Endothelial cell (in vitro differentiated cells): ENCODE measurements at regions not wholly inside any gene's neighbourhood (a gene's known extent, or its start where the extent isn't known, plus 50 kb on each side); places are given as distances from the start of the nearest gene placed in this dataset.

ENCODE experiments used
- DNase-seq: peaks from one replicate; pipeline ENCODE4 v3.0.0; 2021; ENCODE audit warnings: low spot score
- H3K27ac Mint-ChIP-seq: one replicate; pipeline ENCODE4 v1.8.0; 2021; ENCODE audit warnings: mixed read lengths, inconsistent platforms; ENCODE audit not compliant: unreplicated experiment
- H3K27me3 Mint-ChIP-seq: one replicate; pipeline ENCODE4 v1.8.0; 2021; ENCODE audit warnings: mild to moderate bottlenecking, moderate library complexity, mixed read lengths, inconsistent platforms; ENCODE audit not compliant: unreplicated experiment
- H3K36me3 Mint-ChIP-seq: one replicate; pipeline ENCODE4 v1.8.0; 2021; ENCODE audit warnings: mild to moderate bottlenecking, low read depth, mixed read lengths, inconsistent platforms; ENCODE audit not compliant: unreplicated experiment
- H3K4me1 Mint-ChIP-seq: one replicate; pipeline ENCODE4 v1.8.0; 2021; ENCODE audit warnings: mild to moderate bottlenecking, mixed read lengths, inconsistent platforms; ENCODE audit not compliant: unreplicated experiment
- H3K4me3 Mint-ChIP-seq: one replicate; pipeline ENCODE4 v1.8.0; 2021; ENCODE audit warnings: mild to moderate bottlenecking, mixed read lengths, inconsistent platforms; ENCODE audit not compliant: unreplicated experiment
- H3K9me3 Mint-ChIP-seq: one replicate; pipeline ENCODE4 v1.8.0; 2021; ENCODE audit warnings: mixed read lengths, inconsistent platforms; ENCODE audit not compliant: unreplicated experiment
- CTCF ChIP-seq: fragments of 200-600 bp; sonication (generic); IDR thresholded peaks from one replicate; pipeline ENCODE4 v1.5.0; 2021; ENCODE audit warnings: antibody characterized with exemption; ENCODE audit not compliant: unreplicated experiment

- peaks cover 5% of the 10 kb centered on the region for H3K27me3 Mint-ChIP-seq
- no peak for DNase-seq
- no peaks in the 10 kb centered on the region for H3K4me1 Mint-ChIP-seq
- TF ChIP-seq CTCF: no peak
- no peak overlapping the region for H3K4me3 Mint-ChIP-seq
- no peak overlapping the region for H3K27ac Mint-ChIP-seq
- no peaks in the 10 kb centered on the region for H3K9me3 Mint-ChIP-seq
- no peaks in the 10 kb centered on the region for H3K36me3 Mint-ChIP-seq
Measured at GRCh38 chr6:65786815-65787214, 79.8 kb upstream of the EYS start.

GRCh38 chr6:65780691-65781090 lies 73.7 kb upstream of the EYS start:
- Mint-ChIP-seq H3K4me1 (no peaks in the 10 kb centered on the region), H3K9me3 (no peaks in the 10 kb centered on the region)

GRCh38 chr6:65776332-65776731 lies 69.3 kb upstream of the EYS start:
- no peak for DNase-seq
- Mint-ChIP-seq H3K27me3 (peaks cover 6% of the 10 kb centered on the region), H3K9me3 (no peaks in the 10 kb centered on the region), H3K36me3 (no peaks in the 10 kb centered on the region), H3K4me3 (no peak overlapping the region), H3K4me1 (no peaks in the 10 kb centered on the region), H3K27ac (no peak overlapping the region)
- no peak for TF ChIP-seq CTCF

More at GRCh38 chr6:65780691-65781090, 73.7 kb upstream of the EYS start:
- no peak for TF ChIP-seq CTCF
- Mint-ChIP-seq H3K27me3 (no peaks in the 10 kb centered on the region), H3K36me3 (no peaks in the 10 kb centered on the region), H3K27ac (no peak overlapping the region), H3K4me3 (no peak overlapping the region)
- no peak for DNase-seq

- Mint-ChIP-seq H3K9me3 (no peaks in the 10 kb centered on the region), H3K4me1 (no peaks in the 10 kb centered on the region), H3K4me3 (no peak overlapping the region), H3K36me3 (no peaks in the 10 kb centered on the region), H3K27me3 (peaks cover 6% of the 10 kb centered on the region), H3K27ac (no peak overlapping the region)
- no peak for TF ChIP-seq CTCF
- DNase-seq: no peak
Measured at GRCh38 chr6:65771946-65772345, 64.9 kb upstream of the EYS start.

- H3K4me3 Mint-ChIP-seq: no peak overlapping the region
- H3K4me1 Mint-ChIP-seq: no peaks in the 10 kb centered on the region
- no peak for TF ChIP-seq CTCF
- no peaks in the 10 kb centered on the region for H3K36me3 Mint-ChIP-seq
- H3K27me3 Mint-ChIP-seq: no peaks in the 10 kb centered on the region
- DNase-seq: no peak
- no peaks in the 10 kb centered on the region for H3K9me3 Mint-ChIP-seq
- H3K27ac Mint-ChIP-seq: no peak overlapping the region
Measured at GRCh38 chr6:65761890-65762289, 54.9 kb upstream of the EYS start.
